Lung (tissue), 11 donors: ENCODE measurements at regions not wholly inside any gene's neighbourhood (a gene's known extent, or its start where the extent isn't known, plus 50 kb on each side); places are given as distances from the start of the nearest gene placed in this dataset.

Experiments
- ATAC-seq: fragments of 200-7000 bp; cut with Tn5 transposase; one replicate; pipeline ENCODE4 v1.9.1; 2020; ENCODE audit warnings: moderate number of reproducible peaks; ENCODE audit not compliant: insufficient read depth, low FRiP score
- DNase-seq, 3 donors: peaks; one replicate each; pipeline ENCODE4 v3.0.0-alpha.2; 2013 to 2017
- H3K27ac ChIP-seq, 2 donors: one replicate each; pipeline ENCODE4 v1.5.1; 2013; ENCODE audit warnings: mild to moderate bottlenecking in 2 of 2, moderate library complexity in 2 of 2, control low read depth in 1 of 2, inconsistent platforms in 1 of 2, low read depth in 1 of 2, low read length in 1 of 2
- H3K27me3 ChIP-seq, 3 donors: one replicate each; pipeline ENCODE4 v1.5.1; 2013; ENCODE audit warnings: low read length in 2 of 3; ENCODE audit not compliant: control insufficient read depth in 3 of 3, insufficient read depth in 3 of 3
- H3K36me3 ChIP-seq, 4 donors: one replicate each; pipeline ENCODE4 v1.5.1; 2013; ENCODE audit warnings: low read length in 4 of 4, mild to moderate bottlenecking in 1 of 4, moderate library complexity in 1 of 4; ENCODE audit not compliant: control insufficient read depth in 4 of 4, insufficient read depth in 4 of 4
- H3K4me1 ChIP-seq, 5 donors: one replicate each; pipeline ENCODE4 v1.5.1; 2013; ENCODE audit warnings: low read length in 5 of 5, mild to moderate bottlenecking in 2 of 5, moderate library complexity in 1 of 5; ENCODE audit not compliant: control insufficient read depth in 5 of 5, insufficient read depth in 5 of 5
- H3K4me3 ChIP-seq: one replicate; pipeline ENCODE4 v1.5.1; 2013; ENCODE audit warnings: mild to moderate bottlenecking, control low read depth, moderate library complexity
- H3K9ac ChIP-seq, 2 donors: one replicate each; pipeline ENCODE4 v1.5.1; 2013; ENCODE audit warnings: low read length in 2 of 2, control low read depth in 1 of 2; ENCODE audit not compliant: insufficient read depth in 1 of 2
- H3K9me3 ChIP-seq, 4 donors: one replicate each; pipeline ENCODE4 v1.5.1; 2013; ENCODE audit warnings: low read length in 3 of 4, mild to moderate bottlenecking in 1 of 4, moderate library complexity in 1 of 4; ENCODE audit not compliant: control insufficient read depth in 4 of 4, insufficient read depth in 3 of 4
- CTCF ChIP-seq: IDR thresholded peaks from 2 replicates; pipeline ENCODE4 v1.5.1; 2012; ENCODE audit warnings: mild to moderate bottlenecking; ENCODE audit errors: control extremely low read depth, extremely low read depth
- WGBS, 2 donors: extraction: QIAGEN DNeasy Blood & Tissue Kit; methylation state at CpG; one replicate each; pipeline ENCODE4 v1.1.7; 2013; 5-methylcytosine and 5-hydroxymethylcytosine counted together
- donor health status: control.
- donor health status: control.
- donor health status: Bipolar disorder and iron deficiency.
- donor health status: healthy.
- donor health status: DM: yes; HTN: yes; CAD: no.

GRCh38 chr14:53881161-53881871, 75.3 kb downstream of the BMP4 start:
- WGBS, 2 donors, result 52 to 53% methylated on average over 4 of the region's 4 CpGs
- Histone ChIP-seq H3K27ac (no peak overlapping the region), H3K4me1 (peaks cover 0 to 47% (median 19%) of the 10 kb centered on the region in 5 donors), H3K9me3 (no peaks in the 10 kb centered on the region), H3K27me3 (no peaks in the 10 kb centered on the region), H3K4me3 (no peak overlapping the region), H3K36me3 (no peaks in the 10 kb centered on the region), H3K9ac (peak overlapping the region in 1 of 2 donors; percentile 1)
- TF ChIP-seq CTCF, result no peak
- ATAC-seq, result no peak
- DNase-seq, result peak in 2 of 3 donors; percentile 61 to 69

GRCh38 chr14:53880761-53881160, 75.9 kb downstream of the BMP4 start:
- H3K27ac ChIP-seq, result no peak overlapping the region
- no peak overlapping the region for H3K9ac ChIP-seq
- H3K4me3 ChIP-seq, result no peak overlapping the region
- H3K4me1 ChIP-seq, result peaks cover 0 to 44% (median 17%) of the 10 kb centered on the region in 5 donors
- no peaks in the 10 kb centered on the region for H3K27me3 ChIP-seq
- no peaks in the 10 kb centered on the region for H3K36me3 ChIP-seq
- no peaks in the 10 kb centered on the region for H3K9me3 ChIP-seq
- DNase-seq, result peak in 1 of 3 donors; percentile 36
- no peak for TF ChIP-seq CTCF
- whole genome bisulfite sequencing, 2 donors, result 88 to 89% methylated on average over 1 of the region's 1 CpG
- no peak for ATAC-seq

GRCh38 chr14:53879747-53880146, 76.9 kb downstream of the BMP4 start:
- DNase-seq, result no peak
- Histone ChIP-seq H3K36me3 (no peaks in the 10 kb centered on the region), H3K4me1 (peaks cover under 1 to 35% (median 10%) of the 10 kb centered on the region in 5 donors), H3K4me3 (no peak overlapping the region), H3K27ac (no peak overlapping the region), H3K9ac (no peak overlapping the region), H3K27me3 (no peaks in the 10 kb centered on the region), H3K9me3 (no peaks in the 10 kb centered on the region)
- 64 to 73% methylated on average over 6 of the region's 6 CpGs for WGBS, 2 donors
- no peak for TF ChIP-seq CTCF
- ATAC-seq, result no peak
